ENCODE measurements at regions not wholly inside any gene's neighbourhood (a gene's known extent, or its start where the extent isn't known, plus 50 kb on each side); places are given as distances from the start of the nearest gene placed in this dataset.
A peak's percentile ranks its signal among the peaks of the same experiment; 100 is the strongest.

GRCh38 chr11:122172352-122173073 is 56.5 kb upstream of the BLID start:
- no peak for DNase-seq (ENCODE audit: low read depth)

- peak; percentile 96 for DNase-seq (ENCODE audit: low read depth)
Measured at GRCh38 chr11:122170815-122171475, 54.9 kb upstream of the BLID start.

- DNase-seq (ENCODE audit: low read depth): no peak
Measured at GRCh38 chr11:122168218-122168617, 52.2 kb upstream of the BLID start.

- DNase-seq (ENCODE audit: low read depth): peak; percentile 83
Measured at GRCh38 chr11:122167100-122167499, 51.1 kb upstream of the BLID start.

GRCh38 chr11:122165607-122166371 is 49.8 kb upstream of the BLID start:
- DNase-seq (ENCODE audit: low read depth): no peak

Measured in stromal cell of bone marrow (primary cell).